ENCODE measurements at regions not wholly inside any gene's neighbourhood (a gene's known extent, or its start where the extent isn't known, plus 50 kb on each side); places are given as distances from the start of the nearest gene placed in this dataset.
"Not testable (repeated sequence)": the region's sequence is repeated elsewhere in the genome, so short reads cannot be mapped to it uniquely, and the experiment has no call there.

DNA sequence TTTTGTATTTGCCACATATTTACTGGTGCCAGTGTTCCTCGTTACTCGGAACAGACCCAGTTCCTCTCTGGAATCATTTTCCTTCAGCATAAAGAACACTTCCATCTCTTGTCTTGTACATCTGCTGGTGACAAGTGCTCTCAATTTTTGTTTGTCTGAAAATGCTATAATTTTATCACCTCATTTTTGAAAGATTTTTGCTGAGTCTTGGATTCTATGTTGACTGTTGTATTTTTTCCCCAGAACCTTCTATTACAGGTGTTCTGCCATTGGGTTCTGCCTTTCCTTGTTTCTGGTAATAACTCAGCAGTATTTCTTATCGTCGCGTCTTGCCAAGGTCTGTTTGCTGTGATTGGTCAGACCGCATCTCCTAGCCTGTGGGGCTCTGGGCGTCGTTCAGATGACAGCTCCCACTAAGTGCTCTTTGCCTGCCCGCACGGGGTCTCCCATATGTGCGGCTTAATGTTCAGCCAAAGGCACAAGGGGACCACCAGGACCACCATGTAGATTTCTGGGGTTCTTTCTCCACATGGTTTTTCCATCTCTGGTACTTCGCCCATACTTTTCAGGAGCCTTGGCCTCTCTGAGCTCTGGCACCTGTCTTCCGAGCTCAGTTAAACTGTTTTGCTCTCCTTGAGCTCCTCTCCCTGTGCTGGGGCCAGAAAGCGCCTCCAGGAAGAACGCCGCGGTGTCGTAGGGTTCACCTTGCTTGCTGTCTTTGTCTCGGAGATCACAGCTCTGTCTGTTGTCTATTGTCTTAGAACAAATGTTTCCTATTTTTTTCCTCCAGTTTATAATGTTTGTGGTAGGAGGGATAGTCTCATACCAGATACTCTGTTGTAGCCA lies 80.0 kb downstream of the METRNL start:
- no peak for DNase-seq

DNA sequence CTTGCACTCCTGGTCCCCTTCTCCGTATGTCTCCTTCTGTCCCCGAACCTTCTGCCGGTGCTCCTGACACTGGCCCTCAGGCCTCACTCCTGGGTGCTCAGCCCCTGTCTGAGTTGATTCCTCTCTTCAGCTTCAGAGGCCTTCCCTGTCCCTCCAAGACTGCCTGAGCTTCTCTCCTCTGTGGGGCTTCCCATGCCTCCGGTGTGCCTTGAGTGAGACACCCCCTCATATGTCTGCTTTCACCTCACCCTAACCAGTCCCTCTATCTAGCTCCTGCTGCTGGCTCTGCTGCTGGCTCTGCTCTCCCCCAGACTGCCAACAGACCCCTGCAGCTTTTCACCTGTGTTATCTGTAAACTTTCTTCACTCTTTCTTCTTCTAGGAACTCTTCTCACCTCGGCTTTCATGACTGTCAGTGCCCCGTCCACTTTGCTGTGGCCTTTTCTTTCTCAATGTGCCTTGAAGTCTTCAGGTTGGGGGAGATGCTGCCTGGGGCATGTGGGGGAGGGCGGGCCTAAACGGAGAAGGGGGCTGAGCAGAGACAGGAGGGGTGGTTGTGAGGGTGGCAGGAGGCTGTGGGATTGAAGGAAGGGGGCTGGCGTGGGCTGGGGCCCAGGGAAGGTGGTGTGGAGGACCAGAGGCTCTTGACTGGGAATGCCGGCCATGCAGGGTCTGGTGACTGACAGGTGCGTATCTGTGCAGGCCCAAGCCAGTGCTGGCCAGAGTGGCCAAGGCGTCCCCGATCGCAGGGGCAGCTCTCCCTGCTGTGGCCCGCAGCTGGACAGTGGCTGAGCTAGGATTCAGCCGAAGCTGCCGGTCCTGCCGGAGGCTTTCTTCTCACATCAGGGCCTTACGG lies 81.3 kb downstream of the METRNL start:
- no peak for DNase-seq

DNA sequence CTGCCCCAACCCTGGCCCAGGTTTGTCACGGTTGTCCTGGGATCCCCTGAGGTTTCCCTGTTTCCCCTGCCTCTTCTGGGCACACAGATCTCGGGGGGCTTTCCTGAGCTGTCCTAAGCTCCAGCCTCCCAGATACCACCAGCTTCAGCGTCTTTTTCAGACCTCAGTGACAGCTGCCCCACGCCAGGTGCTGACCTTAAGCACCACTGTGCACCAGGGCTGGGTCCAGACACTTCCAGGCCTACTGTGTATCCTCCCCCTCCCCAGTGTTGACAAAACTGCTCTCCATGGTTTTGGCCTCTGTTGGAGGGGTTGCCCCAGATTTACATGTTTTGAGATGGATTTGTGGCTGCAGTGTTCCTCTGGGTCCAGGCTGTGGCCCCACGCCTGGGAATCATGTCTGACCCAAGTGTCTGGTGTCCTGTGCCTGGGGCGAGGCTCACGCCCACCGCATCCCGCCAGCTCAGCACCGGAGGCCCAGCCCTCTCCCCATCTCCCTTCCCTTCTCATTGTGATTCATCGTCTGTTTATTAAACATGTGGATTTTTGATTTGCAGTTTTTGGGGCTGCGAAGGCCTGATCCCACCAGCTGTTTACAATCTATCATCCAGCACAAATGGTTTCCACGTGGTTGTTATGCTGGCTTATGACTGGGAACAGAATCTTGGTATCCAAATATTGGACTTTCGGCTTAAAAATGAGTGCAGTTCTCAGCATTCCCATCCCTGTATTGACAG lies 82.1 kb downstream of the METRNL start:
- DNase-seq: no peak

DNA sequence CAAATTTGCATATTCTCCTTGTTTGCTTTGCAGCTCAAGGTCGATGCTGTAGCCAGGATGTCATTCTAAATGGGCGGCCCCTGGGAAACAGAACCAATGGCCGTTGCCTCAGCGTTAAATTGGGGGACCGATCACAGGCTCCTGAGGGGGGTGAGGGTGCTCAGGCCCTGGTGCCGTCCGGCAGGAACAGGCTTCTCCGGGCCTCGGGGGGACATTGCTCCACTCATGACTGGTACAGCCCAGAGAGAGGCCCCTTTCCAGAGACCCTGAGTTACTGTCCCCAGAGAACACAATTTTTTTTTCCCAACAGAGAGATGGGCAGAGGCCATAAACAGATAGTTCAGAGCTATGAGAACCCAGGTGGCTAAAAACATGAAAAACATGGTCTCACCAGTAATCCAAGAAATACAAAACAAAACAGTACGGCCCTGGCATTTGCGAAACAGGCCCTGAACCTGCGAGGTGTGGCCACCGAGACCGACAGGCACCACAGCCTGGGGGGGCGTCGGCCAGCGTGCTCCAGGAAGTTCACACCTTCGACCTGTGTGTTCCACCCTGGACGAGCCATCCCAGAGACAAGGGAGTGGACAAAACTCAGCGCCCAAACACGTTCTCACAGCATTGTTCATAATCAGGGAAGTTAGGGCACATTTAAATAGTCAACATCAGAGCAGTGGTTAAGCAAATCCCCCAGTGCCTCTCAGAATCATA lies 82.8 kb downstream of the METRNL start:
- no peak for DNase-seq

DNA sequence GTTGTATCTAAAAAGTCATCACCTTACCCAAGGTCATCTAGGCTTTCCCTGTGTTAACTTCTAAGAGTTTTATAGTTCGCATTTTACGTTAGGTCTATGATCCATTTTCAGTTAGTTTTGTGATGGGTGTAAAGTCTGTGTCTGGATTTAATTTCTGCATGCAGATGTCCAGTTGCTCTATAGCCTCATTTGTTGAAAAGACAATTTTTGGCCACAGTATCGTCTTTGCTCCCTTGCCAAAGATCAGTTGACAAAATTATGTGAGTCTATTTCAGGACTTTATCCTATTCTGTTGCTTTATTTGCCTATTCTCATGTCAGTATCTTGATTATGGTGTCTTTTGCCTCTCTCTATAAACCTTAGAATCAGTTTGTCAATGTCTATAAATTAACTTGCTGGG lies 85.1 kb downstream of the METRNL start:
- DNase-seq: no peak

DNA sequence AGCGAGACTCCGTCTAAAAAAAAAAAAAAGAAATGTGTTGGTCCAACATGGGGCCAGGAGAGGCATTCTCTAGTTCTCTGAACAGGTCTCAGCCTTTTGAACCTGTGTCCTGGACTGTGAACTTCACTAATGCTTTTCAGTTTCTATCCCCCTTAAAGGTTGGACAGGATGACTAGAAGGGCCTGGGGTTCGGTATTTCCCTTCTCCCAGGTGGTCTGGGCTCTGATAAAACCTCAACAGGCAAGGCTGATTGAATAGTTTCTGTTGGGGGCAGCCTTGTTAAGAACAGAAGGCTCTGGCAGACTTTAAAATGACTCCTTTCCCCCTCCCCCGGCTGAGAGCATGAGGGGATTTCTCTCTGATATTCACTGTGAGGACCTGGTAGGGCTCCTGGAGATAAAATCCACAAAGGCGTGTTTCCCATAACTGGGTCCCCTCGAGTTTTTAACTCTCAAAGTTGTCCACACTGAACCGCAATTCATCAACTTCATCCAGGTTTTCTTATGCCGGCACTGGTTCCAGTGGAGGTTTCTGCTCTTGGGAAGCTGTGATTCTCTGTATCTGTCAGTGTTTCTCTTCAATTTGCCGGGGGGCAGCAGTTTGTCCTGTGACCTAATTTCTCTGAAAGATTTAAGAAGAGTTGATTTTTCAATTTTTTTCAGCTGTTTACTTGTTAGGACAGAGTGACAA lies 91.3 kb downstream of the METRNL start:
- DNase-seq: no peak

DNA sequence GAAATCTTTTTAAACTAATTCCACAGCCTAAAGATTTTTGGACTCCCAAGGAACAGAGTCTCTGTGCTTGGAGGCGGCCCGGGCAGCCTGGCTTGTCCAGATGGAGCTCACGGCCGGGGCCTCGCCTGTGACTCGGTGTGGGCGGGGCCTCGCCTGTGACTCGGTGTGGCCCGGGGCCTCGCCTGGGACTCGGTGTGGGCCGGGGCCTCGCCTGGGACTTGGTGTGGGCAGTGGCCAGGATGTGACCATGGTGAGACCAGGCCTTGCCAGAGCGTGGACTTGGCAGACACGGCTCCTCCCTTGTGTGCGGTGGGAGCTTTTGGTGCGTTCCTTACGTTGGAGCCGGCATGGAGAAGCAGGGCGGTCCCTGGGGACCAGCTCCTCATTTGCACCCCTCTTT lies 92.3 kb downstream of the METRNL start:
- DNase-seq: no peak

DNA sequence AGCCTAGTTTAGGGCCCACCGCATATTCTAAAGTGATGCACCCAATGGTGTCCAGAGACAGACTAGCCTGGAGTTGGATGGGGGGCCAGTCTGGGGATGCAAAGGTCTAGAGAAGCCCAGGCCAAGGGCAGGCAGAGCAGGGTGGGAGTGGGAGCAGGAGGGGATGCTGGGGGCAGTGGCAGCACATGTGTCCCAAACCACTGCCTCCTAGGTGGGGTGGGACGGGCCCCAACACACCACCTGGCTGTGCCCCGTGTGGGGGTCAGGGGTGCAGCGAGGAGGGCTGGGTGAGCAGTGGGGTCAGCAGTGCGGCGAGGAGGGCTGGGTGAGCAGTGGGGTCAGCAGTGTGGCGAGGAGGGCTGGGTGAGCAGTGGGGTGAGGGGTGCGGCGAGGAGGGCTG lies 92.7 kb downstream of the METRNL start:
- DNase-seq: not testable (repeated sequence)

DNA sequence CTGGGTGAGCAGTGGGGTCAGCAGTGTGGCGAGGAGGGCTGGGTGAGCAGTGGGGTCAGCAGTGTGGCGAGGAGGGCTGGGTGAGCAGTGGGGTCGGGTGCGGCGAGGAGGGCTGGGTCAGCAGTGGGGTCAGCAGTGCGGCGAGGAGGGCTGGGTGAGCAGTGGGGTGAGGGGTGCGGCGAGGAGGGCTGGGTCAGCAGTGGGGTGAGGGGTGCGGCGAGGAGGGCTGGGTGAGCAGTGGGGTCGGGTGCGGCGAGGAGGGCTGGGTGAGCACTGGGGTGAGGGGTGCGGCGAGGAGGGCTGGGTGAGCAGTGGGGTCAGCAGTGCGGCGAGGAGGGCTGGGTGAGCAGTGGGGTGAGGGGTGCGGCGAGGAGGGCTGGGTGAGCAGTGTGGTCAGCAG lies 93.2 kb downstream of the METRNL start:
- not testable (repeated sequence) for DNase-seq

DNA sequence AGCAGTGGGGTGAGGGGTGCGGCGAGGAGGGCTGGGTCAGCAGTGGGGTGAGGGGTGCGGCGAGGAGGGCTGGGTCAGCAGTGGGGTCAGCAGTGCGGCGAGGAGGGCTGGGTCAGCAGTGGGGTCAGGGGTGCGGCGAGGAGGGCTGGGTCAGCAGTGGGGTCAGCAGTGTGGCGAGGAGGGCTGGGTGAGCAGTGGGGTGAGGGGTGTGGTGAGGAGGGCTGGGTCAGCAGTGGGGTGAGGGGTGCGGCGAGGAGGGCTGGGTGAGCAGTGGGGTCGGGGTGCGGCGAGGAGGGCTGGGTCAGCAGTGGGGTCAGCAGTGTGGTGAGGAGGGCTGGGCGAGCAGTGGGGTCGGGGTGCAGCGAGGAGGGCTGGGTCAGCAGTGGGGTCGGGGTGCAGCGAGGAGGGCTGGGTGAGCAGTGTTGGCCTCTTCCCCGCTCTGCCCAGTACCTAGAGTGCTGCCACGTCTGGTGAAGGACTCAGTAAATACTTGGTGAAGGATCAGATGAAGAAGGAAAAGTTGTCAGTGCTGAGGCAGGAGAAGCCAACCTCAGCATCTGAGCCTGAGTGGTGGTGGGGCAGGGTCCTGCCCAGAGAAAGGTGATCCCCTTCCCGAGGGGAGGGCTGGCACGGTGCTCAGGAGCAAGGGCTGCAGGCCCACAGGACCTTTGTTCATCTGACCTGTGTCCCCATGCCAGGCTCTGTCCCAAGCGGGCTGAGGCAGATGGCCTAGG lies 93.9 kb downstream of the METRNL start:
- not testable (repeated sequence) for DNase-seq

DNA sequence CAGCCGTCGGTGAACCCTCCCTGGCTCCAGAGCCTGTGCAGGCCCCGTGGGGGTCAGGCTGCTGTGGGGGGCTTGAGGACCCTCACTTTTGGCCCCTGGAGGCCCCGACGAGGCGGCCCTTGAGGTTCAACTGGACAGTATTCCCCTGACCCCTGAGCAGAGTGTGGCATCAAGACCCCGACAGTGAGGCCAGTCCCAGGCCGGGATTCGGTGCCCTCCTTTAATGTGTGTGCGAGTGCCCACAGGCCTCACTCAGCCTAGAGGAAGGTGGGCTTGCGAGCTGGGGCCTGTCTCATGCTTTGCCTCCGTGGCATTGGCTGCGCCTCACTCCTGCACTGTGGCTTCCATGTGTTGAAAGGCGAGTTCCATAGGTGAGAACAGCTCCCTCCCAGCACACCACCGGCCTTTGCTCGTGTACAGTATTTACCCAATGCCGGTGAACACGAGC lies 94.5 kb downstream of the METRNL start:
- no peak for DNase-seq

DNA sequence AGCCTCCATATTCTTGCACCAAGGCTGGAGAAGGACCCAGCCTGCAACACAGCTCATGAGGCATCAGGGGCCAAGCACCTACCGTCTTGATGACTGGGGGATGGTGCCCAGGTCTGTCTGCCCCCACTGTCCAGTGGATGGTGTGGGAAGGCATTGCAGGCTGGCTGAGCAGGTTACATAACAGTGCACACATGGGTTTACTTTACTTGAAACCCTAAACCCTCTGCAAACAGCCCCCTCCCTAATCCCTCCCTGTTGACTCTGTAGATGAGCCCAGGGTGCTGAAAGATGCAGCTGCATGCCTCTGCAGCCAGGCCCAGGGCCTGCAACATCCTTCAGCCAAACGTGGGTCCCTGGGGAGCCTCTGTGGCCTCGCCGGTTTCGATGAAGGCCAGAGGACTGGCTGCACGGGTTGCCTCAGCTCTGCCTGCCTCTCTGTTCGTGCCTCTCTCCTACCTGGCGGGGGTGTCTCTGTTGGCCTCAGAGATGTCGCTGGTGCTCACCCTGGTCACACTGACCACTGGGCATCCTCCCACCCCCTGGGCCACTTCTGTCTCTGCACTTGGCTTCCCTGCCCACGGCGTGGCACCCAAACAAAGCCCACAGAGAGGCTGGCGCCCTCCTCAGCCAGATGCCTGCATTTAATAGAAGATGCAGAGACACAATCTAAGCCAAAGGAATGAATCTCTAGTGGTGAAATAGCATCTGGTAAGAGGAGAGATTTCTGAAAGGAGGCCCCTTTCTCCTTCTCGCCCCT lies 95.1 kb downstream of the METRNL start:
- no peak for DNase-seq

DNA sequence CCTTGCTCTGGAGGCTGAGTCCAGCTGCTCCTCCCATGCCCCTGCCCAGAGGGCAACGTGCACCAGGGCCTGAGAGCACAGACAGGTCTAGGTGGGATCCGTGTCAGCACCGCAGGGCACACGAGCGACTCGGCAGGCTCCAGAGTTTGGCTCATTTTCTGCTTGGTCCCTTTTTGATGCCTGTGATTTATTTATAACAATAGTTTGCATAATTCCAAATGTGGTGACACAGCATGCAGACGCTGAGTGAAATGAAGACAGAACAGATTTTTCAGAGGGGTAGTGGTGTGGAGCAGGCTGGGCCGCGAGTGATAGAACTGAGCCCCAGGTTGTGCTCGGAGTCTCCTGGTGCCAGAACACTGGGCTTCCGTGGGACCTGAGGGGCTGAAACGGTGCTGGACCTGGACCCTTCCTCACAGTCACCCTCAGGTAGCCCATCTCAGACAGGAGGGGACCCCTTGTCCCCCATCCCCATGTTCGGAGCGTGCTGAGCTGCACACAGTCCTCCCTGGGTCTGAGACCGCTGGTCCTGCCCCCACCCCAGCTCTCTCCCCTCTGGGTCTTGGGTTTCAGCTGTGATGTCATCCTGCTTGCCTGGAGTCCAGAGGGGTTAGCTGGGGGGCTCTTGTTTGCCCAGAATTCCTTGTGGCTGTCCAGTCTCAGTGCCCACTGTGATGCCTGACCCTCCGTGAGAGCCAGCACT lies 95.9 kb downstream of the METRNL start:
- no peak for DNase-seq

DNA sequence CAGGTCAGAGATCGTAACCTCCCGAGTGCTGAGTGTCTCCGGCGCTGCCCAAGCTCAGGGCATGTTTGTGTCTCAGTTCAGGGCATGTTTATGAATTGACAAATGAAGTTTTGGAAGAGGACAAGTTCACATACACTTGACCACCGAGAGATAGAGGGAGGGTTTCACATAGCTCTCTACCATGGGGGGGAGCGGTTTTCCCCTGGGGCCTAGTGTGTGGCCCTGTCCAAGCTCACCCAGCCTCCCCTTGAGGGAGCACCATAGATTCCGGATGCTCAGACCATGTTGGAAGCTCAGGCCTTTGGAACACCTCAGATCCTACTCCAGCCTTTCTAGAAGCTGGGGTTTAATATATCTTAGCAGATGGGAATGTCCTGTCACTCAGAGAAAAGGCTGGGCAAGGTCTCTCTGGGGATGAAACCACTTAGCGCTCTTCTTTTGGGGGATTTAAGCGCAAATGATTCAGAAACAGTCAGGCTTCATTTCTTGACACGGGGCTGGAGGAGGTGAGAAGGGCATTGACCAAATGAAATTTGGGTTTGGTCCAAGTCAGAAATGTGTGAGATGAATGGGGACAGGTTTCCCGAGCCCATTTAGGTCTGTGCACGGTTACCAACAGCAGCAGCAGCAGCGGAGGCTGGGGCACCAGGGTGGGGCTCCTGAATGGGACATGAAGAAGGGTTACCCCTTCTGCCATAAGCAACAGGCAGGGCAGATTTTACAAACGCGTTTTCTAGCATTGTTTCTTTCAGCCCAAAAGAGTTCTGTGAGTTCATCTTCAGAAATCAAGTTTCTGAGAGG lies 96.6 kb downstream of the METRNL start:
- DNase-seq: no peak

DNA sequence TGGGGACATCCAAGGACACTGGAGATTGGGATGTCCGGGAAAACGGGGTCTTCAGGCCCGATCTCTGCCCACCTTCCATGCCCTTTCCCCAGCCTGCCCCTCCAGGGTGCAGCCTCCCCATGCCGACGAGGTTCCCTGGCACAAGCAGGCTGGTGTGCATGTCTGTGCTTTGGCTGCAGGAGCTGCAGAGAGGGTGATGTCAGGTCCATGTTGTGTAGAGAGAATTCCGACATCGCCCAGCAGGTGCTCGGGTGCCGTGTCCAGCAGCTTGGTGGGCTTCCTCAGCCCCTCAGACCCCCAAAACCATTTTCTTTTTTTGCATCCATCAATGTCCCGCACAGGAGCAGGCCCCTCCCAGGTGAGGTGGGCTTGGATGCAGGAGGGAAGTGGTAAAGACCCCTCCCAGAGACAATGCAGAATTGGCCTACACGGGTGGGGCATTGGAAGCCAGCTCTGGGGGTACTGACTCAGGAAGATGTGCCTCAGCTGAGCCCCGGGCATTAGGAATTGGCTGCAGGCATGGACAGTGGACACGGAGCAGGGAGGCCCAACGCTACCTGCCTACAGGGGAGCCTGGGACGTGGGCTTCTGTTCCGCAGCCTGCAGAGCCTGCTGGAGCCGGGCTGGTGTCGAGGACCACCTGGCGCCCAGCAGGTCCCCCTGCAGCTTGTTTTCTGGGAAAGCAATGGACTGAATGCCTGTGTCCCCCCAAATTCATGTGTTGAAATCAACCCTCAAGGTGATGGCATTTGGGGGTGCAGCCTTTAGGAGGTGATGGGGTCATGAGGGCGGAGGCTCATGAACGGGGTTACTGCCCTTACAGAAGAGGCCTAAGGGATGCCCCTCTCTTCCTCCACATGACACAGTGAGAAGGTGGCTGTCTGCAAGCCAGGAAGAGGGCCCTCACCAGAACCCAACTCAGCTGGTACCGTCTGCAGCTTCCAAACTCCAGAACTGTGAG lies 97.5 kb downstream of the METRNL start:
- no peak for DNase-seq

DNA sequence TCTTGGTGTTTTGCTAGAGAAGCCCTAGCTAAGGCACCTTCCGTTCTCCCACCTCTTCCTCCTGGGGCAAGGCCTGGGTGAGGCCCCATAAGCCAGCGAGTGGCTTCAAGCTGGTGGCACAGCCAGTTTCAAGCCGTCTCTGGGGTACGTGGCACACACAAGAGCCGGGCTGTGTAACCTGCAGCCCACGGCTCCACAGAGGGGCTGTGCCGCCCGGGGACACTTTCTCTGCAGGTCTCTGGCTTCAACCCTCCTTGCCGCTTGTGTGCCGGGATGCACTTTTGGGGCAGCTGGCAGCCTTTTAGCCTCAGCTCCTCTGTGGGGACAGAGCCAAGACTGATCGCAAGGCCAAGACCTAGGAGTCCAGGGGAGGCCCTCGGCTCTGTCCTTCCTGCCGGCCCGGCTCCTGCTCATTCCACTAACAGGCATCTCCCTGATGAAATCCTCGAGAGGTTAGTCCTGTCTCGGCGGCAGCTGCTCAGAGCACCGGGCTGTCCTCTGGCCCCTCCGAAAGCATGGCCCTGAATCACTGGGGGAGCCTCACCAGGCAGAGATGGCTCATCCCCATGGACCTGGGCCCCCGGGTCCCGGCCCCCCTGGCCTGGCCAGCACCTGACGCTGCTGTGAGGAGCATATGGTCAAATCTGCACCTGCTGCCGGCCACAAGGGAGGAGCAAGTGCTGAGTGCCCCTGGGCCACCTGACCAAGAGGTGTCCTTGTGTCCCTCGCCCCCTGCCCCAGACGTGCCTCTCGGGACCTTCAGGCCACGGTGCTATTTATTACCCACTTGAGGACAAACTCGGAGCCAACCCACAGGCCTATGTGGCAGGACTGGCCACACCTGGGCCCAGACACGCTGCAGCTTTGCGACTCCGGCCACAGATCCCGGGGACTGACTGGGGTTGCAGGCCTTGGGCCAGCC lies 98.5 kb downstream of the METRNL start:
- DNase-seq: no peak

Data from activated naive CD4-positive, alpha-beta T cell (primary cell).